Activated T-helper 2 cell treated with anti-CD3 and anti-CD28 coated beads, Interferon-gamma antibody, Interleukin-2, Interleukin-4, amounts not matched to agents 10 μg/mL and 5 μg/mL and 100 μg/mL, durations not matched to agents 14 hours and 24 hours and 36 hours (primary cell): ENCODE measurements at regions not wholly inside any gene's neighbourhood (a gene's known extent, or its start where the extent isn't known, plus 50 kb on each side); places are given as distances from the start of the nearest gene placed in this dataset.

Experiments
- DNase-seq: peaks from one replicate; pipeline ENCODE4 v3.0.0; 2021; ENCODE audit warnings: low spot score
- H3K27ac Mint-ChIP-seq: one replicate; pipeline ENCODE4 v1.8.0; 2021; ENCODE audit warnings: mixed read lengths
- H3K27me3 Mint-ChIP-seq: one replicate; pipeline ENCODE4 v1.8.0; 2021; ENCODE audit warnings: low read depth, mixed read lengths
- H3K36me3 Mint-ChIP-seq: one replicate; pipeline ENCODE4 v1.8.0; 2021; ENCODE audit warnings: low read depth, mixed read lengths
- H3K4me1 Mint-ChIP-seq: one replicate; pipeline ENCODE4 v1.8.0; 2021; ENCODE audit warnings: low read depth, mixed read lengths
- H3K4me3 Mint-ChIP-seq: one replicate; pipeline ENCODE4 v1.8.0; 2021; ENCODE audit warnings: low read depth, mild to moderate bottlenecking, moderate library complexity, mixed read lengths
- H3K9me3 Mint-ChIP-seq: one replicate; pipeline ENCODE4 v1.8.0; 2021; ENCODE audit warnings: mixed read lengths
- intact Hi-C: fragments of 100-400 bp; cut with micrococcal nuclease; formaldehyde crosslinking; loops from one replicate; pipeline ENCODE4 v1.15.1; 2023

DNA sequence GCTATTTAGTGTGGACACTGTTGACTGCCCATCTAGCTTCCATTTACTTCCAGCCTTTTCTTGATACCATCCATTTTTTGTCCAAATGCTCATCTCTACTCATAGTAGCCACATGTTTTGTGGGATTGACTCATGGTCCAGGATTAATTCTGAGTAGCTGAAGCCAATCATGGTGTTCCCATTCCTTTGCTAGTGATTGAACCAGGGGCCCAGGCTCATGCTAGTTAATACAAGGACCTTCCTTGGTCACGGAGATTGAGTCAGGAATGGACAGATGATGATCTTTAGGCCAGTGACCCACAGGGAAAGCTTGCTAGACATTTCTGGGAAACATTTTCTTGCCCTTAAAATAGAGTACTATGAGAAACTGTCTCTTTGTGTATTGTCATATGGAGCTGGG is 272.9 kb upstream of the RIOK2 start:
- no peak overlapping the region for H3K4me3 Mint-ChIP-seq
- H3K27ac Mint-ChIP-seq, result no peak overlapping the region
- no peaks in the 10 kb centered on the region for H3K36me3 Mint-ChIP-seq
- no peak for DNase-seq
- H3K27me3 Mint-ChIP-seq, result no peaks in the 10 kb centered on the region
- H3K4me1 Mint-ChIP-seq, result no peaks in the 10 kb centered on the region
- intact Hi-C loops, result no loop called here
- no peaks in the 10 kb centered on the region for H3K9me3 Mint-ChIP-seq

DNA sequence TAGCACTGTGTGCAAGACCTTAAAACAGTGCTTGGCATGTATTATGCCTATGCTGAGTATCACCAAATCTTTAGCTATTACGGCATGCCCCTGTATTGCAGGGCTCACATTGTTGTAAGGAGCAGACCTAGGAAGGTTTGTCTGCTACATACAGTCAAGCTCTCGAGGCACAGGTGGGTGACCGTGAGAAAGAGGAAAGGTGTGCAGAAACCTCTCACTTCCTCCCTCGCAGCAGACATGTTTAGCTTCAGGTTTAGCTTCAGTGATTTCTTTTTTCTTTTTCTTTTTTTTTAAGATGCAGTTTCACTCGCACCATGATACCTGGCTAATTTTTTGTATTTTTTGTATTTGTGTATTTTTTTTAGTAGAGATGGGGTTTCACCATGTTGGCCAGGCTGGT is 275.8 kb upstream of the RIOK2 start:
- no peak overlapping the region for H3K27ac Mint-ChIP-seq
- no peak for DNase-seq
- no peaks in the 10 kb centered on the region for H3K9me3 Mint-ChIP-seq
- no peaks in the 10 kb centered on the region for H3K36me3 Mint-ChIP-seq
- no peaks in the 10 kb centered on the region for H3K27me3 Mint-ChIP-seq
- intact Hi-C loops, result no loop called here
- no peaks in the 10 kb centered on the region for H3K4me1 Mint-ChIP-seq
- H3K4me3 Mint-ChIP-seq, result no peak overlapping the region

DNA sequence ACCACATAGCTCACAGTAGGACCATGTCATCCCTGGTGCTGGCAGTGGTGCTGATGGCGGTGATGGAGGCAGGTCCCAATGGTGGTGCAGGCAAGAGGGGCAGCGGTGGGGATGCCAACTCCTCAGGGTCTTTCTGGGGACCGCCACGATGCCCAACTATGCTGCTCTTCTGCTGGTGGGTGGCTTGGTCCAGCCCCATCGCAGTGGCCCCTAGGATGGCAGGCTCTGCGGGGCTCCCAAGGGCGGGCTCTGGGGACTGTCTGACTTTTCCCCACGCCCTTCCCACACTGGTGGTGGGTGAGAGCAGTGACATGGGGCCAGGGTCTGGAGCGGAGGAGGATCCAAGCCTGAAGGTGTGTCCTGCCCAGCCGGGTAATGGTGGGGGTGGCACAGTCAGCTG is 288.9 kb upstream of the RIOK2 start:
- peaks cover 4% of the 10 kb centered on the region for H3K9me3 Mint-ChIP-seq
- no peaks in the 10 kb centered on the region for H3K4me1 Mint-ChIP-seq
- DNase-seq, result no peak
- H3K27ac Mint-ChIP-seq, result no peak overlapping the region
- intact Hi-C loops, result no loop called here
- no peaks in the 10 kb centered on the region for H3K27me3 Mint-ChIP-seq
- H3K36me3 Mint-ChIP-seq, result no peaks in the 10 kb centered on the region
- no peak overlapping the region for H3K4me3 Mint-ChIP-seq

DNA sequence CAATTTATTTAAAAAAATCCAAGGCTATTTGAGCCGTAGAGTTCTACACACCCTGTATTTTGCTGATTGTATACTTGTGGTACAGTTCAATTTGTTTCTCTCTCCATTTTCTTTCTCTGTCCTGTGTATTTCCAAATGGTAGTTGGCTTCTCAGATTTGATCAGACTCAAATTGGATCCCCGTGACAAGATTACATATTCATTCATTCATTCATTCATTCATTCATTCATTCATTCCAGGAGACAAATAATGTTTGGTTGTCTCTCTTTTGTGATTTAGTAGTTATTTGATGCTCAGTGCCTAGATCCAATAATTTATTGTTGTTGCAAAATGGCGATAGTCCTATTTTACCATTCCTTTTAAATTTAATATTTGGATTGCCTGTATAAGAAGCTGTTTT is 292.8 kb upstream of the RIOK2 start:
- no peaks in the 10 kb centered on the region for H3K4me1 Mint-ChIP-seq
- H3K27ac Mint-ChIP-seq, result no peak overlapping the region
- no peaks in the 10 kb centered on the region for H3K27me3 Mint-ChIP-seq
- no peak overlapping the region for H3K4me3 Mint-ChIP-seq
- DNase-seq, result no peak
- H3K9me3 Mint-ChIP-seq, result no peaks in the 10 kb centered on the region
- H3K36me3 Mint-ChIP-seq, result no peaks in the 10 kb centered on the region
- intact Hi-C loops, result no loop called here

DNA sequence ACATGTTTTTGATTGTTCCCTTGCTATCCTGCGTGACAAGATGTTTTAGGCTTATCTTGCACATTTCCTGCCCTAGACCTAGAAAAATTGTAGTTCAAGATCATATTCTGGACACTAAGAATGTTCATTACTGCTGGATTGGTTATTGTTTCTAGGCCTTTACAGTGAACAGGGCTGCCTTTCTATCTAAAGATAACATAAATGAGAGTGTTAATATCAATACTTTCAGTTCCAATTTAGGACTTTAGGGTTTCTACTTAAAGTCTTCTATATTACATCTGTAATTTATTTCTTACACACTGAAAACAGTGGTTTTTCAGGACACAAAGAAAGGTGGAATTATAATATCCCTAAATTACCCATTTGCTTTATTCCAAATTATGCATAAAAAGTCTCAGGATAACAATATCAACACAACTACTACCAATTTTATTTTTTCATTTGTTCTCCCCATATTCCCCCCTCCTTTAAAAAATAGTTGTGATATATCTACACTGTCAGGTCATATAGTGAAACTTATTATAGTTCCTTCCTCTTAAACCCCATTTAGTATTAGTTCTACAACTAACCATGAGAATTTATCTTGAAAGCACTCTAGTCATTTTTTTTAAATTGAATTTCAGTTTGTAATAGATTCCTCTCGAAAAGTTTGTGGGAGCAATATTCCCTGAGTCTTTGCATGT is 293.9 kb upstream of the RIOK2 start:
- Mint-ChIP-seq H3K27me3 (no peaks in the 10 kb centered on the region), H3K9me3 (no peaks in the 10 kb centered on the region), H3K4me1 (no peaks in the 10 kb centered on the region), H3K27ac (no peak overlapping the region), H3K4me3 (no peak overlapping the region), H3K36me3 (no peaks in the 10 kb centered on the region)
- intact Hi-C loops, result no loop called here
- no peak for DNase-seq

DNA sequence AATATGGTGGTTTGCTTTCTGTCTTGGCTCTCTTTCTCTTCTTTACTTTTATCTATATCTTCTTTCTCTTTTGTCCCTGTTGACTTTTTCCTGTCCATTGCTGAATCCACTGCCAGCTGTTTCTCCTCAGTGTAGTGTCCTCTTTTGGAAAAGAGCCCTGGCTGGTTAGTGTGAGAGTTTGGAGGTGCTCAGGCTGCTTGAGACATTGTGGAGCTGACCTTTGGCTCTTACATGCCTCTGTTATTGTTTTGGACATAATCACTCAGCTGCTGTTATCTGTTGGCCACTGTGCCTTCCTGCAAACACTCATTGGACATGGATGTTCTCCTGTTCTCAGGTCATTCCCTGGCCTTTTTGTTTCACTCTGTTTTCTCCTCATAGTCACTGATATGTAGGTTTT is 295.4 kb upstream of the RIOK2 start:
- Mint-ChIP-seq H3K27ac (no peak overlapping the region), H3K4me3 (no peak overlapping the region), H3K4me1 (no peaks in the 10 kb centered on the region), H3K9me3 (no peaks in the 10 kb centered on the region), H3K27me3 (no peaks in the 10 kb centered on the region), H3K36me3 (no peaks in the 10 kb centered on the region)
- intact Hi-C loops, result no loop called here
- DNase-seq, result no peak

DNA sequence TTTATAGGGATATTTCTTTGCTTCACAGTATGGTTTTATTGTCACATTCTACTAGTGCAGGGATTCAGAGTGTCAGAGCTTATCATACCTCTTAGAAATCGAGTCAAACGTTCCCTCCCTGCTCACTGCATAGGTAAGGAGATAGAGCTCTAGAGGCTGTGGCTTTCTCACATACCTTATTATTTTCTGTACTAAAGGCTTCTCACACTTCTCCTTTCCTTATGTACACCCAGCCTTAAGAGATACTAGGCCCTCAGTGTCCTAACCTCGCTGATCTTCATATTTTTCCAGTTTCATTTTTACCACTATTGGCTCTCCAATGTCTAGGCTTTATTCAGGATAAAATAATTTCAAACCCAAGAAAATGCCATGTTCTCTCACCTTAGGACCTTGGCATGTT is 297.3 kb upstream of the RIOK2 start:
- H3K4me3 Mint-ChIP-seq, result no peak overlapping the region
- H3K9me3 Mint-ChIP-seq, result no peaks in the 10 kb centered on the region

DNA sequence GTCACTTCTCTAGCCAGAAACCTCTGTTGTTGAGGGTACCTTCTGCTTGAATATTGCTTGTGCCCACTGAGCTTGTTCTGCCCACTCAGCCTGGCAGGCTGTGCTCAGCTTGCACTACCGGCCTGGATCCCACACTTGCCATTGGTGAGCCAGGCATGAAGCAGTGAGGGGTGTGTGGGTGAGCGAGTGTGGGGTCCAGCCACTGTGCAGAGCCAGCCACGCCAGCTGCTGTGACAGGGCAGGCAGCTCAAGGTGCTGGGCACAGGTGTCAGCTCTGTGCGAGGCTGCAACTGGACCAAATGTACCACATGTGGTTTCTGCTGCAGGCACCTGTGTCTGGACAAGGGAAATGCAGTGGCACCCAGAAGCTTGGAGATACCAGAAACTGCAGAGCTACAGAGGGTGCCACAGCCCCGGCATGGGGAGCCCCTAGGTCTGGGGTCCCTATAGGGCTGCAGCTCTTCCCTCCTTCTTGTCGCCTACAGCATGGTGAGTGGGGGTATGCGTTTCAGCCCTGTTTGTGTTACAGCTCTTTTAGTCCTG is 305.1 kb upstream of the RIOK2 start:
- H3K27ac Mint-ChIP-seq, result no peak overlapping the region
- no peak overlapping the region for H3K4me3 Mint-ChIP-seq
- no peak for DNase-seq
- H3K27me3 Mint-ChIP-seq, result no peaks in the 10 kb centered on the region
- H3K4me1 Mint-ChIP-seq, result no peaks in the 10 kb centered on the region
- no peaks in the 10 kb centered on the region for H3K9me3 Mint-ChIP-seq
- no peaks in the 10 kb centered on the region for H3K36me3 Mint-ChIP-seq
- intact Hi-C loops, result no loop called here

More for the DNA sequence above, 297.3 kb upstream of the RIOK2 start:
- Mint-ChIP-seq H3K27me3 (no peaks in the 10 kb centered on the region), H3K4me1 (no peaks in the 10 kb centered on the region), H3K36me3 (no peaks in the 10 kb centered on the region), H3K27ac (no peak overlapping the region)
- intact Hi-C loops, result no loop called here
- DNase-seq, result no peak

DNA sequence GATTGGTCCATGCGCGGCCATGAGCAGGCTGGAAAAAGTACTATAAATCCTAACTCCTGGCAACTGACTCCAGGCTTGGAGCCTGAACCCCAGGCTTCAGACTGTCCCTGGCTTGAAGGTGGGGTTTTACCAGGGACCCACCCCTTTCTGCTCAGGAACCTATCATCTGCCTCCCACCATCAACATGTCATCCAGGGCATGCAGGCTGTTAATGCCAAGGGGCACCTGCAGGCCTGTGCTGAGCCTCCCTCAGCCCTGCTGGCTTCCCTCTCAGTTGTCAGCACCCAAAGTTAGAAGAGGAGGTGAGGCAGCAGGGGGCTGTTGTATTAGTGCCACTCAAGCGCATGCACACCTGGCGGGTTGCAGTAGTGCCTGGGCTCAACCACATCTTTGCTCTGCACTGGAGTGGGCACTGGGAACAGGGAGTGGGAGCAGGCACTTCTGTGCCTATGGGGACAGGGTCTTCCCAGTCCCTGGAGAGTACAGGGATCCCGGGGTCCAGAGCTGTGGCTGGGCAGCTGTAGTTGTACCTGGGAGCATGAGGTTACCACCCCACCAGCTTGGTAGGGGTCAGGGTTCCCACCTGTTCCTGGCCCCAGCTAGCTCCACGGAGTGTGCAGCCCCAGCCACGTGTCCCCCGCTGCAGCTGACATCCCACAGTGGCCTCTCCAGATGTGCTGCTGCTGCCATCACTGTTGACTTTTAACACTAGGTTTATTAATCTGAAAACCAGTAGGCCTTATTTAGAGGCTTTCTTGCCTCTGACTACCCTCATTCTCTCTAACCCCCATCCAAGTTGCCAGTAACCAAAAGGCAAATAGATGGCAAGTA is 306.2 kb upstream of the RIOK2 start:
- H3K4me3 Mint-ChIP-seq, result no peak overlapping the region
- intact Hi-C loops, result no loop called here
- H3K9me3 Mint-ChIP-seq, result no peaks in the 10 kb centered on the region
- no peaks in the 10 kb centered on the region for H3K4me1 Mint-ChIP-seq
- no peaks in the 10 kb centered on the region for H3K36me3 Mint-ChIP-seq
- no peaks in the 10 kb centered on the region for H3K27me3 Mint-ChIP-seq
- no peak overlapping the region for H3K27ac Mint-ChIP-seq
- no peak for DNase-seq

DNA sequence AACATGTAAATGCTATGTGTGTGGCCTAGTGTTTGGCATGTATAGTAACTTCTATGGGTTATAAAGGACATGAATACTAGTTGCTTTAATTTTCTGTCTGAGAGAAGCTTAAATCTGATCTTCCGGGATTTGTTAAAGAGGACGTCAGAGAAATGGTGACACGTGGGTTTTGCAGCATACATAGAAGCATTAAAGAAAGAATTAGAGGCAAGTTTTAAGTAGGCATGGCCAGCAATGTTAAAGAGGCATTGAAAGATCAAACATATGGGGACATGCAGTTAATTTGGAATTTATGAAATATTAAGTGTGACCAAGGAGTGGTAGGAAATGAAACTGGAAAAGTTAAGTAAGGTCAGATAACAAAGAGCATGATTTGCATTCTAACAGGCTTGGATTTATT is 311.4 kb upstream of the RIOK2 start:
- Mint-ChIP-seq H3K27me3 (no peaks in the 10 kb centered on the region), H3K36me3 (no peaks in the 10 kb centered on the region), H3K27ac (no peak overlapping the region), H3K4me3 (no peak overlapping the region), H3K4me1 (no peaks in the 10 kb centered on the region), H3K9me3 (no peaks in the 10 kb centered on the region)
- intact Hi-C loops, result no loop called here
- DNase-seq, result no peak

DNA sequence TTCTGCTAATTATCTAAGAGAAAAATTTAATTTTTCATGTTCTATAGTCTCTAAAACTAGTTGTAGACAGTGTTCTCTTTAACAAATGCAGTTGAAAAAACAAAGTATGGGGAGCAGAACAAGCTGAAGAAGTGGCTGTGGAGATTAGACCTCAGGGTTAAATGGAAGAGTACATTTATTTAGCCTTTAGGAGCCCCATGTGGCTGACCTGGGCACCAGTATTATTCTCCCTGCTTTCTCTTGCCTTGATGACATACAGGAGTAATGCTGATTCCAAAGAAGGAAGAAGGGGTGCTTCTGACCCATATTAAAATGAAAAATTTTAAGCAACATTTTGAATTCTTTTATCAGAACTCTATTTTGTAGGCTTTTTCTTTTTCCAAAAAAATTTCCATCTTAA is 312.3 kb upstream of the RIOK2 start:
- Mint-ChIP-seq H3K27ac (no peak overlapping the region), H3K9me3 (no peaks in the 10 kb centered on the region), H3K4me3 (no peak overlapping the region), H3K27me3 (no peaks in the 10 kb centered on the region), H3K4me1 (no peaks in the 10 kb centered on the region), H3K36me3 (no peaks in the 10 kb centered on the region)
- intact Hi-C loops, result no loop called here
- DNase-seq, result no peak

DNA sequence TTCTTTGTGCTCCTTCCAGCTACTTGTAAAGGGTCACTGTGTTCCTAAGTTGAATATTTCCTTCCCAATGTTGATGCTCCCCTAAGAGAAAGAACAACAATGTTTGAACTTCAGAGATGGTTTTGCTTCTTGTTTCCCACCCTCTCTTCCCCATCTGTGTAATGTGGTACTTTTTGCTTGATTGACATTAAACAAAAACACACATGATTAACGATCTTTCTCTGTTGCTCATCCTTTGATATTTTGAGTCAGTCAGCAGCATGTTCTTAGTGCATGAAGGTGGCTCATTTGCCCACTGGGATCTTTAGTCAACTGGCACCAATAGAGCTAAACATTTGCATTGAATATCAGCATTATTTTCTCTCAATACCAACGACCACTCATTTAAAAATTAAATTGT is 313.0 kb upstream of the RIOK2 start:
- Mint-ChIP-seq H3K4me1 (no peaks in the 10 kb centered on the region), H3K36me3 (no peaks in the 10 kb centered on the region), H3K27ac (no peak overlapping the region), H3K27me3 (no peaks in the 10 kb centered on the region), H3K4me3 (no peak overlapping the region), H3K9me3 (no peaks in the 10 kb centered on the region)
- no peak for DNase-seq
- intact Hi-C loops, result no loop called here

DNA sequence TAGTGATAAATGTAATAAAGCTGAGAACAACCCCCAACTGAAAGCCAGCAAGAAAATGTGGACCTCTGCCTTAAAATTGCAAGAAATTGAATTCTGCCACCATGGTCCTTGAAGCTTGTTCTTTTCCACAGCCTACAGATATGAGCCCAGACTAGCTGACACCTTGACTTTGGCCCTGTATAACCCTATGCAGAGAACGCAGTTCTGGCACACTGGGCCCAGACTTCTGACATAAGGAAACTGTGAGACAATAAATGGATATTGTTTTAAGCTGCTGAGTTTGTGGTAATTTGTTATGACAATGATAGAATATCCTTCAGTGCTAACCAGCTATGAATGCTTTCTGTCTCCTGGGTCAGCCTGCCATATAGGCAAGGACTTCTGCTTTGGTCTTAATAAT is 315.6 kb upstream of the RIOK2 start:
- no peak overlapping the region for H3K27ac Mint-ChIP-seq
- no peaks in the 10 kb centered on the region for H3K27me3 Mint-ChIP-seq
- DNase-seq, result no peak
- no peaks in the 10 kb centered on the region for H3K9me3 Mint-ChIP-seq
- no peaks in the 10 kb centered on the region for H3K4me1 Mint-ChIP-seq
- no peaks in the 10 kb centered on the region for H3K36me3 Mint-ChIP-seq
- no peak overlapping the region for H3K4me3 Mint-ChIP-seq
- intact Hi-C loops, result no loop called here
